ENCODE measurements at regions not wholly inside any gene's neighbourhood (a gene's known extent, or its start where the extent isn't known, plus 50 kb on each side); places are given as distances from the start of the nearest gene placed in this dataset.

GRCh38 chr3:117666812-117667211, 957.2 kb downstream of the TUSC7 start:
- ChIA-PET POLR2A (no interaction called here), CTCF (no interaction called here)
- Mint-ChIP-seq H3K9me3 (peaks cover 10% of the 10 kb centered on the region), H3K36me3 (ENCODE audit: low read depth) (no peaks in the 10 kb centered on the region), H3K4me3 (no peak overlapping the region), H3K4me1 (ENCODE audit: low read depth) (no peaks in the 10 kb centered on the region), H3K27me3 (no peaks in the 10 kb centered on the region), H3K27ac (no peak overlapping the region)
- no peak for TF ChIP-seq CTCF (IDR thresholded peaks at IDR 0.05)
- intact Hi-C loops (cut with DNase I, micrococcal nuclease), result no loop called here
- Histone ChIP-seq H3K36me3 (ENCODE audit: insufficient read depth, low read length) (no peaks in the 10 kb centered on the region), H3K4me1 (ENCODE audit: insufficient read depth, low read length) (no peaks in the 10 kb centered on the region), H3K9me3 (ENCODE audit: control insufficient read depth in 1 of 2, insufficient read depth in 1 of 2, low read length in 2 of 2) (peaks cover 0 to 4% of the 10 kb centered on the region in 2 experiments), H3K27me3 (ENCODE audit: control insufficient read depth in 1 of 2, insufficient read depth in 2 of 2, low read length in 2 of 2) (no peaks in the 10 kb centered on the region), H3K27ac (ENCODE audit: low read depth in 1 of 2, low read length in 2 of 2) (no peak overlapping the region), H3K4me3 (ENCODE audit: low read length) (no peak overlapping the region)
- ATAC-seq (ENCODE audit: poor library complexity), result no peak
- DNase-seq, result no peak

GRCh38 chr3:117669774-117670173, 960.2 kb downstream of the TUSC7 start:
- peaks cover 0 to 4% of the 10 kb centered on the region in 2 experiments for H3K9me3 ChIP-seq (ENCODE audit: control insufficient read depth in 1 of 2, insufficient read depth in 1 of 2, low read length in 2 of 2)
- no peak overlapping the region for H3K27ac ChIP-seq (ENCODE audit: low read depth in 1 of 2, low read length in 2 of 2)
- ATAC-seq (ENCODE audit: poor library complexity) (no peak), DNase-seq (no peak)
- H3K4me3 Mint-ChIP-seq, result no peak overlapping the region
- H3K4me1 Mint-ChIP-seq (ENCODE audit: low read depth), result no peaks in the 10 kb centered on the region
- no peak for TF ChIP-seq CTCF (IDR thresholded peaks at IDR 0.05)
- peaks cover 10% of the 10 kb centered on the region for H3K9me3 Mint-ChIP-seq
- H3K27me3 ChIP-seq (ENCODE audit: control insufficient read depth in 1 of 2, insufficient read depth in 2 of 2, low read length in 2 of 2), result no peaks in the 10 kb centered on the region
- POLR2A ChIA-PET, result no interaction called here
- CTCF ChIA-PET, result no interaction called here
- no peaks in the 10 kb centered on the region for H3K4me1 ChIP-seq (ENCODE audit: insufficient read depth, low read length)
- no peak overlapping the region for H3K27ac Mint-ChIP-seq
- no peaks in the 10 kb centered on the region for H3K27me3 Mint-ChIP-seq
- H3K36me3 Mint-ChIP-seq (ENCODE audit: low read depth), result no peaks in the 10 kb centered on the region
- H3K36me3 ChIP-seq (ENCODE audit: insufficient read depth, low read length), result no peaks in the 10 kb centered on the region
- intact Hi-C loops (cut with DNase I, micrococcal nuclease), result no loop called here
- no peak overlapping the region for H3K4me3 ChIP-seq (ENCODE audit: low read length)

DNA sequence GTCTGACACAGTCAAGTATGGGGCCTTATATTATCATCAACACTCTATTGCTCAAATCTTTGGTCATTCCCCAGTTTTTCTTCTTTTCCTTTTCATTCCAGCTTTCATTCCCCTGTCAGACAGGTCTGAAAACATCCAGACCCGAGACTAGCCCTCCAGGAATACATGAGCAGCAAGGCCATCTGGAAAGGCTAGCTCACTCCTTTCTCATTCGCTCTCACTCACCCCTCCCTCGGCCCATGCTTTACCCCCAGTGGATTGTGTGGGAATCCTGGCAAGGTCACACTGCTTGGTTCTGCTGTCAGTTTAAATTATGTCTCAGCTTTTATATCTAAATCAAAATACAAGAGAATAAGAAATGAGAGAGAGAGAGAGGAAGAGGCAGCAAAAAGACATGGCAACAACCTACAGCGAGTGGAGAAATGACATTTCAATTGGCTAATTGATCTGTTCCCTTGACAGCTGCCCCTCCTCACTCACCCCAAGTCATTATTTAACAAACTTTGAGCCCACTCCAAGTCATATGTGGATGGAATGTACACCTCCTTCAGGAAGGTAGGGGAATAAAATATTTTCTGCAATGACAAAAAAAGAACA, 962.2 kb downstream of the TUSC7 start:
- ATAC-seq (ENCODE audit: poor library complexity) (no peak), DNase-seq (no peak)
- intact Hi-C loops (cut with DNase I, micrococcal nuclease), result no loop called here
- H3K4me1 Mint-ChIP-seq (ENCODE audit: low read depth), result no peaks in the 10 kb centered on the region
- ChIA-PET POLR2A (no interaction called here), CTCF (no interaction called here)
- H3K27ac Mint-ChIP-seq, result no peak overlapping the region
- Histone ChIP-seq H3K27me3 (ENCODE audit: control insufficient read depth in 1 of 2, insufficient read depth in 2 of 2, low read length in 2 of 2) (no peaks in the 10 kb centered on the region), H3K36me3 (ENCODE audit: insufficient read depth, low read length) (no peaks in the 10 kb centered on the region), H3K9me3 (ENCODE audit: control insufficient read depth in 1 of 2, insufficient read depth in 1 of 2, low read length in 2 of 2) (no peaks in the 10 kb centered on the region), H3K4me1 (ENCODE audit: insufficient read depth, low read length) (no peaks in the 10 kb centered on the region), H3K27ac (ENCODE audit: low read depth in 1 of 2, low read length in 2 of 2) (no peak overlapping the region), H3K4me3 (ENCODE audit: low read length) (no peak overlapping the region)
- H3K36me3 Mint-ChIP-seq (ENCODE audit: low read depth), result no peaks in the 10 kb centered on the region
- H3K27me3 Mint-ChIP-seq, result no peaks in the 10 kb centered on the region
- H3K9me3 Mint-ChIP-seq, result peaks cover 6% of the 10 kb centered on the region
- H3K4me3 Mint-ChIP-seq, result no peak overlapping the region
- no peak for TF ChIP-seq CTCF (IDR thresholded peaks at IDR 0.05)

Measured in CD4-positive, alpha-beta T cell (primary cell).